ENCODE measurements at regions not wholly inside any gene's neighbourhood (a gene's known extent, or its start where the extent isn't known, plus 50 kb on each side); places are given as distances from the start of the nearest gene placed in this dataset.
"Not testable (repeated sequence)": the region's sequence is repeated elsewhere in the genome, so short reads cannot be mapped to it uniquely, and the experiment has no call there.

DNA sequence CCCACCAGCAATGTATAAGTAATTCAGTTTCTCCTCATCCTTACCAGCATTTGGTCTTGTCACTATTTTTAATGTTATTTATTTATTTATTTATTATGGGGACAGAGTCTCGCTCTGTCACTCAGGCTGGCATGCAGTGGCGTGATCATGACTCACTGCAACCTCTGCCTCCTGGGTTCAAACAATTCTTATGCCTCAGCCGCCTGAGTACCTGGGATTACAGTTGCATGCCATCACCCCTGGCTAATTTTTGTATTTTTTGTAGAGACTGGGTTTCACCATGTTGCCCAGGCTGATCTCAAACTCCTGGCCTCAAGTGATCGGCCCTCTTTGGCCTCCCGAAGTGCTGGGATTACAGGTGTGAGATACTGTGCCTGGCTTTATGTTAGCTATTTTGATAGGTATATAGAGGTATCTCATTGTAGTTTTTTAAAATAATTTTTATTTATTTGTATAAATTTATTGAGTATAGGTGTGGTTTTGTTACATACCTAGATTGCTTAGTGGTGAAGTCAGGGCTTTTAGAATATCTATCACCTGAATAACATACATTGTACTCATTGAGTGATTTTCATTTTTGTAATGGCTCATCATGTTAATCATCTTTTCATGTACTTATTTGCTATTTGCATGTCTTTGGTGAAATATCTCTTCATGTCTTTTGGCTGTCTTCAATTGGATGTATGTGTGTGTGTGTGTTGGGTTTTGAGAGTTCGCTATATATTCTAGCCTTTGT is 53.3 kb downstream of the TANC2 start:
- no peak for DNase-seq

DNA sequence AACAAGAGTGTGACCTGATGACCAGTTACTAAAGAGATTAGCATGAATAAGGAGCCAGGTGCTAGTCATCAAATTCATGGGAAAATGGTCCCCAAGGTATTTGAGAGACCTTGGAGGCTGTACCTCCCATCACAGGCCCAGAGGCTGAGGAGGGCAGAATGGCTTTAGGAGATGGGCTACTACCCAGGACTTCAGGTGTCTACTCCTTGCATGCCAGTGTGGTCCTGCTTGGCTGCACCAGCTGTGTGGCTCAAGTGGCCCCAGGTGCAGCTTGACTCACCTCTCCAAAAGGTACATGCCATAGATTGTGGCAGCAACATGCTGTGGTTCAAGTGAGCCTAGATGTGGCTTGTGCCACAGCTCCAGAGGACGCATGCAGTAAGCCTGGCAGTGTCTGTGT is 56.5 kb downstream of the TANC2 start:
- DNase-seq = no peak

DNA sequence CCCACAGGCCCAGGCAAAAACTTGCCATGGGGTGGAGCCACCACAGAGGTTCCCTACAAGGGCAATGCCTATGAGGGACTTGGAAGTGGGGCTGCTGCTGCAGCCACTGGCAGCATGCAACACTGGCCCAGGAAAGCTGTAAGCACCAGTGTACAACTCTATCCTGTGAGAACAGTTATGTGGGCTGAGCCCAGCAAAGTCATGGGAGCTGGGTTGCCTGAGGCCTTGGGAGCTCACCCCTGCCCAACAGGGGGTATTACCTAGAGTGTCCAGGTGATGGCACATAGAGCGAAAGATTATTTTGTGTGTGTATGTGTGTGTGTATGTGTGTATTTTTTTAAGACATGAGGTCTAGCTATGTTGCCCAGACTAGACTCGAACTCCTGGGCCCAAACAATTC is 57.0 kb downstream of the TANC2 start:
- no peak for DNase-seq

GRCh38 chr17:63024201-63024600 is 58.2 kb downstream of the TANC2 start:
- no peak for DNase-seq

GRCh38 chr17:63024716-63025115 is 58.7 kb downstream of the TANC2 start:
- no peak for DNase-seq

- not testable (repeated sequence) for DNase-seq
Observed at GRCh38 chr17:63025637-63026036, 59.6 kb downstream of the TANC2 start.

DNA sequence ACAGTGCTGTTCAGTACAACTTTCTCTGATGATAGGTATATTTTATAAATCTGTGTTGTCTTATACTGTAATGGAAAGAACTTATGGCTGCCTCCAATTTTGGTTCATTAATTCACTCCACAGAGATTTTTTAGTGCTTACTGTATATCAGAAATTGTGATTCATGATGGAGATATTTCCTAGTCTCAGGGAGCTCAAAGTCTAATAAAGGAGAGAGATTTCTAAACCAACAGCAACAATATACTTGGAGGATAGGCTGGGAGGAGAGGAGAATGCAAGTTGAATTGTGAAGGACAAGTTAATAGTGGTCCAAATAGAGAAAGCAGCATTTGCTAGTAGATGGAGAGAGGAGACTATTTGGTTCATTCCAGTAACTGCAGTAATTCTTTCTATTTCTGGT is 63.5 kb downstream of the TANC2 start:
- DNase-seq = no peak

GRCh38 chr17:63032142-63032541 is 66.1 kb downstream of the TANC2 start:
- DNase-seq = no peak

- DNase-seq = no peak
Observed at GRCh38 chr17:63033142-63033541, 67.1 kb downstream of the TANC2 start.

- DNase-seq = no peak
Observed at GRCh38 chr17:63035271-63035670, 69.2 kb downstream of the TANC2 start.

- DNase-seq = no peak
Observed at GRCh38 chr17:63035695-63036094, 69.7 kb downstream of the TANC2 start.

DNA sequence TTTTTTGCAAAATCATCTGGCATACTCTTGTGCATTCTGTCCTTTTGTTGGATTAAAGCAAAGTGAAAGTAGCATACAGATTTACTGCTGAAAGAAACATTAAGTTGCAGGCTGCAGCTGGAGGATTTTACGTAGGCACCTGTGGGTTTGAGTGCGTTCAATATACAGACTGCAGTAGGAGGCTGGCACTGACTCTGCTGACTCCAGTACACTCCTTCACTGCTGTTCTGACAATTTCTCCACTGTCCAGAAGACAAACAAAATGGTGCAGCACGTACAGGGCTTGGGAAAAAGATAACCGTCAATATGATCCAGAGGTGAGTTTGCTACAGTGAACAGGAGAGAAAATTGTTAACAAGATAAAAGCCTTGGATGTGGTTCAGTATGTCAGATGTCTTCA is 73.3 kb downstream of the TANC2 start:
- DNase-seq = peak; percentile 52

GRCh38 chr17:63039899-63040602 is 74.0 kb downstream of the TANC2 start:
- DNase-seq = peak; percentile 48

DNA sequence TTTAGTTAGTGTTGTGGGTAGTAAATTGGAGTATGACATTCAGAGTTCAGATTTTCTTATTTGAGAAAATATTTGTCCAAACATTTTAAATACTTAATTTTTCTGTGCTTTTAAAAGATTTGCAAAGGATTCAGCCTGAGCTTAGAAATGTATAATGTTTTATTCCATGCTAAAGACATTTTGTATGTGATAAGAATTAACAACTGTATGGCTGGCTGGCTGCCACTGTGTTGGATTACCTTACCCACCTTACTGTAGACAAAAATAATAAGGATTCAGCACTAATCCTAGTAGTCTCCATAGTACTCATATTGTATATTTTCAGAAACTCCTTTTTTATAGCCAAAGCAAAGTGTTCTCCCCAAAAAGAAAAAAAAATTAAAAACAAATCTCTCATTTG is 74.8 kb downstream of the TANC2 start:
- no peak for DNase-seq

DNA sequence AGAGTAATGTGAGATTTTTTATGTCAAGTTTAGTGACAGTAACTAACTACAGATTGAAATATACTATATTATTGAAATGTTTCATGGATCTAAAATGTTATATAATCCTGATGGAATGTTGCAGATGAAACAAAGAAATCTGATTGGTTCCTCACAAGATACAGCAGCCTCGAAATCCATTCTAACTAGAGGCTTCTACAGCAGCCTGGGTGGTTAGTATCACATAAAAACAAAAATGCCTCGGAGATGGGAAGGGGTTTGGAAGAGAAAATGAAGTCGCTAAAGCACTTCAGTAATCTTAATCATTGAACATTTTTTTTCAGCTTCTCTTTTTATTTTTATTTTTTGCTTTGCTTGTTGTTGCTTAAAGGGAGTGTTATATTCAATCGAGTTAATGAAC is 75.2 kb downstream of the TANC2 start:
- no peak for DNase-seq

DNA sequence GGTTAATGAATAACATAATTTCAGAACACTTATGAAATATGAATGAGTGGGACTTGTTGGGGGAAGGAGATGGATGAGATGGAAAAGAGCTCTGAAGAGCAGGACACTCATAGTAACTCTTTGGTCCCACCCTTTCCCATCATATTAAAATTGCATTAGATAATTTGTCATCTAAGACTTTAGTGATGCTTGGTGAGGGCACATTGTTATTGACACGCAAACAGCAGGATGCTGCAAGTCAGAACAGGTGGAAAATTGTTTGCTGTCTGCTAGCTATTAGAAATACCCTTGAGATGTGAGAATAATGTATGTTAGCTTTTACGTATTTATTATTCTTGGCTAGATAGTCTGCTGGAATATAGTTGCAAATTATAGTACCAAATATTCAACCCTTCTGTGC is 75.7 kb downstream of the TANC2 start:
- peak; percentile 74 for DNase-seq

DNA sequence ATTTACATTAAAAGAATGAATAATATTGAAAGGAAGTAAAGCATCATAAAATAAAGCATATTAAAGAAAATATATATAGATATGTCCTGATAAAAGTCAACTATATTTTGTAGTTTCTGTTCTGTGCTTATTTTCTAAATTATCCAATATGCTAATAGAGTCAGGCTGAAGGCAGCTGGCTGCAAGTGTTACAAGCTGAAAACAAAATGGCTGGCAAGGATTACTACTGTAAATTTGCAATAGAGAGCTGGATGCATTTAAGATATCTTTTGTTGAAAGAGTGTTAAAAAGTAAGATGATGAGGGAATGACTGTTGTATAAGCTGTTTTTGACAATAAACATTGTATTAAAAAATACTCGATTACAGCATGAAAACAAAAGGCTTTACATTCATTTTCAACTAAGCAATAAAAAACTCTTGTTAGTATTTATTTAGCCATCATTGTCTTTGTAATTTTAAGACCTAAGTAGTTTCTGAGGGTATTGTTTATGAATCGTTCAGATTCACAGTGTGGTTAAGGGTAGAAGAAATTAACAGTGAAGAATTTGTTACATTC is 76.3 kb downstream of the TANC2 start:
- DNase-seq = peak; percentile 35

GRCh38 chr17:63057560-63057959 is 91.5 kb downstream of the TANC2 start:
- not testable (repeated sequence) for DNase-seq

DNA sequence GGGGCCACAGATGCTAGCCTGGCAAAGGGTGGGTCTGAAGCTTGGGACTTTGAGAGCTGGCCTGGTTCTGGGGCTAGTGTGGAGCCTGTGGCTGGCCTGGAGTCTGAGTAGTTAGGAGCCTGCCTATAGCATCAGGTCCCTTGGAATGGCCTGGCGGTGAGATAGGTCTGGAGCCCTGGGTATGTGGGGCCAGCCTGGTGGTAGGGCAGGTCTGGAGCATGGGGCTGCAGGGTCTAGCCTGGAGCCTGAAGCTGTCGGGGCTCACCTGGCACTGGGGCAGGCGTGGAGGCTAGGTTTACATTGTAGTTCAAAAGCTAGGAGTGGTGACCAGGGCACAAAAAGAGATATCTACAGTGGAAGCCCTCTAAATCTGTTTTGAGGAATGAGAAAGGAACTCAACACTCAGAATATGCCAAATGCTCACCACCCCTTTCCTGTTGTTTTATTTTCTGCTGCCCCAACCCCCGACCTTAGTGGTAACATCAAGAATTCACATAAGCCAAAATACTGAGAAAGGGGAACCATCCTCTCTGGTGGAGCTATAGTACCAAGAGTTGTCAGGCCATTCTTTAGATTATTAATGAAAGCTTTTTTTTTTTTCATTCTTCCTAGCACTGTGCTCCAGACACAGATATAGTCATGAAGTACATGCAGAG is 100.3 kb downstream of the TANC2 start:
- no peak for DNase-seq

GRCh38 chr17:63069245-63069644 is 103.2 kb downstream of the TANC2 start:
- DNase-seq = no peak

DNA sequence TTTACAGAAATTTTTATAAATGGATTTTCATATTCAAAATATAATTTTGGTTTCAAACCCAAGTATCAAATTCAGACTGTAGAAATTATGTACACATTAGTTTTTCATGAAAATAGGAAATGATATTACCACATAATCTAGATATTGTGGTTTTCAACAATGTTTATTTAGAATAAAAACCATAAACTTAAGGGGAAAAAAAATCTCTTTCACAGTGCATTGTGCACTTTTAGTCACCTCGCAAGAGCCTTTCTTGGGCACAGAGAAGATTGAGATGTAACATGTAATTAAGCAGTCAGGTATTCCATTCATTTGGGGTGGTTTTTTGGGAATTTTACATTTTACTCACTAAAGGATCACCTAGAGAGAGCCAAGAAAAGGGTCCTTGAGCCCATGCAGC is 104.0 kb downstream of the TANC2 start:
- DNase-seq = no peak

DNA sequence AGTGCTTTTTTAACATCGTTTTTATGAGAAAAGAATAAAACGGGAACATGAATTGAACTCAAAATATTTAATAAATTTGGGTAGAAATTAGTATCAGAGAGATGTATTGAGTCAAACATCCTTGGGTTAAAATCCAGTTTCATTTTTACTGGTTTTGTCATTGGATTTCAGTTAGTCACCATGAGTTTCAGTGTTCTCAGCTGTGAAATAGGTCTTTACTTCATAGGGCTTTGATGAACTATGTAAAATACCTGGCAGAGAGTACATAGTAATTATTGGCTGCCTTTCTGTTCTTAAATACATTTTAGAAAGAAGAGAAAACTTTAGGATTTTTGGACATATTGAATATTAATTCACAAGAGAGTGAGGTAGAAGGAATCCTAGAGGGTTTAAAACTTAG is 105.8 kb downstream of the TANC2 start:
- no peak for DNase-seq

DNA sequence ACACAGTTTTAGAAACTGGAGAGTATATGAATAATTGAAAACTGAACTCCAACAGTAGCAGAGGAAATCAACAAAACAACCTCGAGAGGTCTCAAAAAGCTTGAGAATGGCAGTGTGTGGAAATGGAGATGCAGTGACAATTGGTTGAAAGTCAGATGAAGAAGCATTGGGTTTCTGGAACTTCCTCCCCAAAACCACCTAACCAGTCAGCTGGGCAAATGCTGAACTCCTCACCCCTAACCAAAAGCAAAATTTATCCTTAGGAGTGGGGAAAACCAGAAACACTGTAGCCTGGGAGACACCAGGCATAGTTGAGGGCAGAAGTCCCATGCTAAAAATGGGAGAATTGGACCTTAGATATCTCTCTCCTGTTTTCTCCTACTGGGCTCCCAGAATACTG is 109.9 kb downstream of the TANC2 start:
- DNase-seq = no peak

GRCh38 chr17:63078707-63079106 is 112.7 kb downstream of the TANC2 start:
- DNase-seq = no peak
